Lung (tissue), 11 donors: ENCODE measurements at regions not wholly inside any gene's neighbourhood (a gene's known extent, or its start where the extent isn't known, plus 50 kb on each side); places are given as distances from the start of the nearest gene placed in this dataset.

Source experiments
- ATAC-seq: fragments of 200-7000 bp; cut with Tn5 transposase; one replicate; pipeline ENCODE4 v1.9.1; 2020; ENCODE audit warnings: moderate number of reproducible peaks; ENCODE audit not compliant: insufficient read depth, low FRiP score
- DNase-seq, 3 donors: peaks; one replicate each; pipeline ENCODE4 v3.0.0-alpha.2; 2013 to 2017
- H3K27ac ChIP-seq, 2 donors: one replicate each; pipeline ENCODE4 v1.5.1; 2013; ENCODE audit warnings: mild to moderate bottlenecking in 2 of 2, moderate library complexity in 2 of 2, control low read depth in 1 of 2, inconsistent platforms in 1 of 2, low read depth in 1 of 2, low read length in 1 of 2
- H3K27me3 ChIP-seq, 3 donors: one replicate each; pipeline ENCODE4 v1.5.1; 2013; ENCODE audit warnings: low read length in 2 of 3; ENCODE audit not compliant: control insufficient read depth in 3 of 3, insufficient read depth in 3 of 3
- H3K36me3 ChIP-seq, 4 donors: one replicate each; pipeline ENCODE4 v1.5.1; 2013; ENCODE audit warnings: low read length in 4 of 4, mild to moderate bottlenecking in 1 of 4, moderate library complexity in 1 of 4; ENCODE audit not compliant: control insufficient read depth in 4 of 4, insufficient read depth in 4 of 4
- H3K4me1 ChIP-seq, 5 donors: one replicate each; pipeline ENCODE4 v1.5.1; 2013; ENCODE audit warnings: low read length in 5 of 5, mild to moderate bottlenecking in 2 of 5, moderate library complexity in 1 of 5; ENCODE audit not compliant: control insufficient read depth in 5 of 5, insufficient read depth in 5 of 5
- H3K4me3 ChIP-seq: one replicate; pipeline ENCODE4 v1.5.1; 2013; ENCODE audit warnings: mild to moderate bottlenecking, control low read depth, moderate library complexity
- H3K9ac ChIP-seq, 2 donors: one replicate each; pipeline ENCODE4 v1.5.1; 2013; ENCODE audit warnings: low read length in 2 of 2, control low read depth in 1 of 2; ENCODE audit not compliant: insufficient read depth in 1 of 2
- H3K9me3 ChIP-seq, 4 donors: one replicate each; pipeline ENCODE4 v1.5.1; 2013; ENCODE audit warnings: low read length in 3 of 4, mild to moderate bottlenecking in 1 of 4, moderate library complexity in 1 of 4; ENCODE audit not compliant: control insufficient read depth in 4 of 4, insufficient read depth in 3 of 4
- CTCF ChIP-seq: IDR thresholded peaks from 2 replicates; pipeline ENCODE4 v1.5.1; 2012; ENCODE audit warnings: mild to moderate bottlenecking; ENCODE audit errors: control extremely low read depth, extremely low read depth
- WGBS, 2 donors: extraction: QIAGEN DNeasy Blood & Tissue Kit; methylation state at CpG; one replicate each; pipeline ENCODE4 v1.1.7; 2013; 5-methylcytosine and 5-hydroxymethylcytosine counted together
- donor health status: control.
- donor health status: control.
- donor health status: Bipolar disorder and iron deficiency.
- donor health status: healthy.
- donor health status: DM: yes; HTN: yes; CAD: no.

GRCh38 chr7:25624051-25624450, 395.8 kb upstream of the NPVF start:
- Histone ChIP-seq H3K27ac (no peak overlapping the region), H3K9me3 (no peaks in the 10 kb centered on the region), H3K36me3 (no peaks in the 10 kb centered on the region), H3K9ac (no peak overlapping the region), H3K4me1 (peaks cover 0 to 58% (median 3%) of the 10 kb centered on the region in 5 donors), H3K27me3 (no peaks in the 10 kb centered on the region), H3K4me3 (no peak overlapping the region)
- DNase-seq (no peak), ATAC-seq (no peak)
- TF ChIP-seq CTCF = no peak
- 91 to 95% methylated on average over 3 of the region's 3 CpGs for WGBS, 2 donors

GRCh38 chr7:25624833-25625232, 396.5 kb upstream of the NPVF start:
- Histone ChIP-seq H3K4me1 (peaks cover 0 to 60% (median 3%) of the 10 kb centered on the region in 5 donors), H3K9me3 (no peaks in the 10 kb centered on the region), H3K4me3 (no peak overlapping the region), H3K36me3 (no peaks in the 10 kb centered on the region), H3K27ac (peak overlapping the region; percentile 5 to 75), H3K27me3 (no peaks in the 10 kb centered on the region), H3K9ac (peak overlapping the region in 1 of 2 donors; percentile 16)
- WGBS, 2 donors = 51 to 65% methylated on average over 8 of the region's 8 CpGs
- ATAC-seq (peak; percentile 38), DNase-seq (peak; percentile 91 to 99 (median 98))
- TF ChIP-seq CTCF = no peak

- Histone ChIP-seq H3K36me3 (no peaks in the 10 kb centered on the region), H3K27ac (peak overlapping the region; percentile 5 to 75), H3K9ac (peak overlapping the region in 1 of 2 donors; percentile 16), H3K9me3 (no peaks in the 10 kb centered on the region), H3K4me3 (no peak overlapping the region), H3K27me3 (no peaks in the 10 kb centered on the region), H3K4me1 (peaks cover 0 to 60% (median 1%) of the 10 kb centered on the region in 5 donors)
- 19 to 41% methylated on average over 5 of the region's 5 CpGs for WGBS, 2 donors
- TF ChIP-seq CTCF = no peak
- DNase-seq (peak; percentile 22 to 64 (median 45)), ATAC-seq (no peak)
Observed at GRCh38 chr7:25625306-25625992, 397.2 kb upstream of the NPVF start.
